ENCODE measurements at regions not wholly inside any gene's neighbourhood (a gene's known extent, or its start where the extent isn't known, plus 50 kb on each side); places are given as distances from the start of the nearest gene placed in this dataset.

DNA sequence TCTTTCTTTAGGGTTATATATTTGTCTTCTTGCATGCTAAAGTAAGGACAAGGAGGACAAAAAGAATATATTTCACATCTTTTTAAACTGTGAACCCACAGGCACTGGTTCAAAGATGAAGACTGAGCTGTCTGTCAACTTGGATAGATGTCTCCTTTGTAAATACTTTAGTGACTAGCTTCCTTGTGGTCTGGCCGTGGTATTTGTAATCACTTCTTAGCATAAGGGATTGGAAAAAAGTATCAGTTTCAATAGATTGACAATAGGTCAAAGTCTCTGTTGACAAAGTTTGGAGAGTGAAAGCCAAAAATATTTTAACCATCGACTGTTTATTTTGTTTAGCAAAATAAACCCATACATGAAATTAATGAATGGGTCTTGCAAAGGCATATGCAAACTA is 91.4 kb downstream of the TMEM167A start:
- TF ChIP-seq CTCF (conservative IDR thresholded peaks at IDR 0.05; ENCODE audit: low read length): no peak
- TF ChIP-seq EZH2phosphoT487 (IDR thresholded peaks at IDR 0.05; ENCODE audit: borderline replicate concordance): no peak

Measured in Loucy (cell line).